ENCODE measurements at regions not wholly inside any gene's neighbourhood (a gene's known extent, or its start where the extent isn't known, plus 50 kb on each side); places are given as distances from the start of the nearest gene placed in this dataset.

DNA sequence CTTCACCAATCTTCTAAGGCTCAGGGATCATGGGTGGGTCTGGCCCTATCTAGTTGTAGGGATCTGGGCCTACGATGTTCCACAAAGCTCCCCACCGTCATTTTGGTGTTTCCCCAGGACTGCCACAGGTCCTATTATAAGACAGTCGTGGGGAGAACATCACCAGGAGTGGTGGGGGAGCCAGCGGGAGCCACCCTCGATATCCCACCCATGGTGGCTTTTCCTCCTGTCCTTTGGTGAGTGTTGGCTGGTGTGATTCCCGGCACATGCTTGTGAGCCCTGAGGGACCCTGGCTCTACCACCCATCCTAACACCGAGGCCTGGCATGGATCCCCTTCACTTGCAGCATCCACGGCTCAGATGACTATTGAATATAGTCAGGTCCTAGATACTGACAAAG lies 247.4 kb downstream of the ACTR3B start:
- no peak for TF ChIP-seq NFIC (IDR thresholded peaks at IDR 0.05)
- TF ChIP-seq, protein P1, sequence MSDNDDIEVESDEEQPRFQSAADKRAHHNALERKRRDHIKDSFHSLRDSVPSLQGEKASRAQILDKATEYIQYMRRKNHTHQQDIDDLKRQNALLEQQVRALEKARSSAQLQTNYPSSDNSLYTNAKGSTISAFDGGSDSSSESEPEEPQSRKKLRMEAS (IDR thresholded peaks at IDR 0.05), result no peak
- TF ChIP-seq, protein P2, sequence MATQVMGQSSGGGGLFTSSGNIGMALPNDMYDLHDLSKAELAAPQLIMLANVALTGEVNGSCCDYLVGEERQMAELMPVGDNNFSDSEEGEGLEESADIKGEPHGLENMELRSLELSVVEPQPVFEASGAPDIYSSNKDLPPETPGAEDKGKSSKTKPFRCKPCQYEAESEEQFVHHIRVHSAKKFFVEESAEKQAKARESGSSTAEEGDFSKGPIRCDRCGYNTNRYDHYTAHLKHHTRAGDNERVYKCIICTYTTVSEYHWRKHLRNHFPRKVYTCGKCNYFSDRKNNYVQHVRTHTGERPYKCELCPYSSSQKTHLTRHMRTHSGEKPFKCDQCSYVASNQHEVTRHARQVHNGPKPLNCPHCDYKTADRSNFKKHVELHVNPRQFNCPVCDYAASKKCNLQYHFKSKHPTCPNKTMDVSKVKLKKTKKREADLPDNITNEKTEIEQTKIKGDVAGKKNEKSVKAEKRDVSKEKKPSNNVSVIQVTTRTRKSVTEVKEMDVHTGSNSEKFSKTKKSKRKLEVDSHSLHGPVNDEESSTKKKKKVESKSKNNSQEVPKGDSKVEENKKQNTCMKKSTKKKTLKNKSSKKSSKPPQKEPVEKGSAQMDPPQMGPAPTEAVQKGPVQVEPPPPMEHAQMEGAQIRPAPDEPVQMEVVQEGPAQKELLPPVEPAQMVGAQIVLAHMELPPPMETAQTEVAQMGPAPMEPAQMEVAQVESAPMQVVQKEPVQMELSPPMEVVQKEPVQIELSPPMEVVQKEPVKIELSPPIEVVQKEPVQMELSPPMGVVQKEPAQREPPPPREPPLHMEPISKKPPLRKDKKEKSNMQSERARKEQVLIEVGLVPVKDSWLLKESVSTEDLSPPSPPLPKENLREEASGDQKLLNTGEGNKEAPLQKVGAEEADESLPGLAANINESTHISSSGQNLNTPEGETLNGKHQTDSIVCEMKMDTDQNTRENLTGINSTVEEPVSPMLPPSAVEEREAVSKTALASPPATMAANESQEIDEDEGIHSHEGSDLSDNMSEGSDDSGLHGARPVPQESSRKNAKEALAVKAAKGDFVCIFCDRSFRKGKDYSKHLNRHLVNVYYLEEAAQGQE (IDR thresholded peaks at IDR 0.05; ENCODE audit: low read depth), result no peak
- TF ChIP-seq ZBTB7A (IDR thresholded peaks at IDR 0.05; ENCODE audit: low read depth), result no peak

DNA sequence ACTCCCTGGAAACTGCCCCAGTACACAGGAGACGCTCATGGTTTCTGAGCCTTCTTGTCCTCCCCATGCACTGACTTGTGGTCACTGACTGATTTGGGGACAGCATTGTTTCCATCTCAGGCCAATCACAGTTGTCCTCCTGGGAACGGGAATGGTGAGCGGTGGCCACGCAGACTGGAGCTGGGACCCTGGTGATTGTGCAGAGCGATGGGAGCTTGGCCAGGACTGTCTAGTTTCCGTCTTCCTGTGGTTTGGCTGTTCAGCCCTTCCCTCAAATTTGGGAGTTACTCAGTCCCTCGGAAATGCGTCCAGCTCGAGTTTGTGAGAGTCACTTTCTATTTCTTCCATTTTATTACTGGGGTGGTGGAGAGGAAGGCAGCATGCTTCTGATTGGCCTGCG lies 250.9 kb downstream of the ACTR3B start:
- no peak for TF ChIP-seq NFIC (IDR thresholded peaks at IDR 0.05)
- TF ChIP-seq, protein P3, sequence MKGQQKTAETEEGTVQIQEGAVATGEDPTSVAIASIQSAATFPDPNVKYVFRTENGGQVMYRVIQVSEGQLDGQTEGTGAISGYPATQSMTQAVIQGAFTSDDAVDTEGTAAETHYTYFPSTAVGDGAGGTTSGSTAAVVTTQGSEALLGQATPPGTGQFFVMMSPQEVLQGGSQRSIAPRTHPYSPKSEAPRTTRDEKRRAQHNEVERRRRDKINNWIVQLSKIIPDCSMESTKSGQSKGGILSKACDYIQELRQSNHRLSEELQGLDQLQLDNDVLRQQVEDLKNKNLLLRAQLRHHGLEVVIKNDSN (IDR thresholded peaks at IDR 0.05), result no peak
- no peak for TF ChIP-seq TAF1 (IDR thresholded peaks at IDR 0.05; ENCODE audit: low read depth)
- TF ChIP-seq RAD21 (IDR thresholded peaks at IDR 0.05; ENCODE audit: low read depth), result no peak
- TF ChIP-seq ZBTB7A (IDR thresholded peaks at IDR 0.05; ENCODE audit: low read depth), result no peak

DNA sequence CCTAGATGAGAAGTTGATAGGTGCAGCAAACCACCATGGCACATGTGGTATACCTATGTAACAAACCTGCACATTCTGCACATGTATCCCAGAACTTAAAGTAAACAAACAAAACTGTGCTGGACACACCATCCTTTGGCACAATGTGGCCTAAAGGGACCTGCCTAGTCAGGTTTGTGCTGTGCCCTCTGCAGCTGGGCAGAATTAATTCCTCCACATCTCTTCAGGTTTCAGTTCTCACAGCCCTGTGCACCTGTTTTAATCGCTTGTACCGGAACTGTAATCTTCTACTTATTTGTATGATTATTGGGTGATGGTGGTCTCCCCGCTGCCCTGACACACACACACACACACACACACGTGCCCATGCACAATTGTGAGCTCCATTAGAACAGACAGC lies 252.7 kb downstream of the ACTR3B start:
- TF ChIP-seq TEAD4 (IDR thresholded peaks at IDR 0.05) (no peak), TCF12 (IDR thresholded peaks at IDR 0.05; ENCODE audit: low read depth) (no peak), ZBTB7A (IDR thresholded peaks at IDR 0.05; ENCODE audit: low read depth) (no peak), NFIC (IDR thresholded peaks at IDR 0.05) (no peak), CREB1 (IDR thresholded peaks at IDR 0.05; ENCODE audit: low read depth) (no peak), FOXM1 (IDR thresholded peaks at IDR 0.05; ENCODE audit: borderline replicate concordance, low read depth) (no peak), EP300 (IDR thresholded peaks at IDR 0.05; ENCODE audit: borderline replicate concordance) (no peak), RAD21 (IDR thresholded peaks at IDR 0.05; ENCODE audit: low read depth) (no peak), YY1 (IDR thresholded peaks at IDR 0.05; ENCODE audit: low read depth) (no peak), EGR1 (IDR thresholded peaks at IDR 0.05) (no peak), TAF1 (IDR thresholded peaks at IDR 0.05; ENCODE audit: low read depth) (no peak), CEBPB (IDR thresholded peaks at IDR 0.05) (no peak)
- TF ChIP-seq, protein P2 (IDR thresholded peaks at IDR 0.05; ENCODE audit: low read depth), result no peak
- TF ChIP-seq, protein P3 (IDR thresholded peaks at IDR 0.05), result no peak
- TF ChIP-seq, protein P1 (IDR thresholded peaks at IDR 0.05), result no peak

DNA sequence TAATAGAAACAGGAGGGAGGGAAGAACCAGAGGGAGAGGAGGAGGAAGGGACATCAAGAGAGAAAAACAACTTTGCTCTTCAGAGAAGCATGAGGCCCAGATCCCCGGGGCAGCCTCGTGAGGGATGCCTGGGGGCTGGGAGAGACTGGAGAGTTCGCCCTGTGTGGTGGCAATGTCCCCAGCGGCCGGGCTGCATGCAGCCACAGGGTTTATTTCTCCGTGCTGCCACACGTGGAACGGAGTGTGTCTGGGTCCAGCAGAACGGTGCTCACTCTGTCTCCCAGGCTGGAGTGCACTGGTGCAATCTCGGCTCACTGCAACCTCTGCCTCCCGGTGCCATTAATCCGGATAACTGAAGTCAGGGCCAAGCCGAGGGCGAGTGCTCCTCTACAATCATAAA lies 257.7 kb downstream of the ACTR3B start:
- TF ChIP-seq CREB1 (IDR thresholded peaks at IDR 0.05; ENCODE audit: low read depth) (no peak), TAF1 (IDR thresholded peaks at IDR 0.05; ENCODE audit: low read depth) (no peak), RAD21 (IDR thresholded peaks at IDR 0.05; ENCODE audit: low read depth) (no peak), NFIC (IDR thresholded peaks at IDR 0.05) (no peak), EGR1 (IDR thresholded peaks at IDR 0.05) (no peak), CEBPB (IDR thresholded peaks at IDR 0.05) (no peak), TEAD4 (IDR thresholded peaks at IDR 0.05) (no peak), ZBTB7A (IDR thresholded peaks at IDR 0.05; ENCODE audit: low read depth) (no peak), EP300 (IDR thresholded peaks at IDR 0.05; ENCODE audit: borderline replicate concordance) (no peak), YY1 (IDR thresholded peaks at IDR 0.05; ENCODE audit: low read depth) (no peak), FOXM1 (IDR thresholded peaks at IDR 0.05; ENCODE audit: borderline replicate concordance, low read depth) (no peak)
- TF ChIP-seq, protein P2 (IDR thresholded peaks at IDR 0.05; ENCODE audit: low read depth), result no peak
- TF ChIP-seq, protein P1 (IDR thresholded peaks at IDR 0.05), result no peak
- TF ChIP-seq, protein P3 (IDR thresholded peaks at IDR 0.05), result no peak
